SK-N-SH (cell line): ENCODE measurements at regions not wholly inside any gene's neighbourhood (a gene's known extent, or its start where the extent isn't known, plus 50 kb on each side); places are given as distances from the start of the nearest gene placed in this dataset.

ENCODE experiments used
- FOXJ3 ChIP-seq: sonication (generic); formaldehyde crosslinking; IDR thresholded peaks from 2 replicates; pipeline ENCODE4 v1.5.1; 2020; ENCODE audit warnings: mild to moderate bottlenecking, missing genetic modification reagents
- TF ChIP-seq, protein P1 (sequence below): fragments of 200-600 bp; sonication (generic); IDR thresholded peaks from 2 replicates; pipeline ENCODE4 v1.6.1; 2017; ENCODE audit warnings: antibody characterized with exemption, mild to moderate bottlenecking, moderate library complexity

DNA sequence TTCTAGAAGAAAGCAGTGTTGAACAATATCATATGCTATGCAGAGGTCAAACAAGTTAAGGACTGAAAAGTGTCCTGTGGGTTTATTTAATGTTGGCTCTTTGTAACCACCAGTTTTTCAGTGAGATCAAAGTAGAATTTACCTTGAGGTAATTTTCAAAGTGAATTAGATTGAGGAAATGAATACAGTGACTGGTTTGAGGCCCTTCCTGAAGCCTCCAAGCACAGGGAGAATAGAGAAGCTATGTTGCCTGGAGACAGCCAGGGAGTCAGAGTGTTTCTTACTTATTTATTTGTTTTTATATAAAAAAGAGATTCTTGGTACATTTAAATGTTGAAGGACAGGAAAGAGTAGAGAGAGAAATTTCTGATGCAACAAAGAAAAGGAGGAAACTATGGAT, 954.3 kb upstream of the SPRY2 start:
- no peak for TF ChIP-seq FOXJ3 (CRISPR knock-in tag)
- TF ChIP-seq, protein P1, sequence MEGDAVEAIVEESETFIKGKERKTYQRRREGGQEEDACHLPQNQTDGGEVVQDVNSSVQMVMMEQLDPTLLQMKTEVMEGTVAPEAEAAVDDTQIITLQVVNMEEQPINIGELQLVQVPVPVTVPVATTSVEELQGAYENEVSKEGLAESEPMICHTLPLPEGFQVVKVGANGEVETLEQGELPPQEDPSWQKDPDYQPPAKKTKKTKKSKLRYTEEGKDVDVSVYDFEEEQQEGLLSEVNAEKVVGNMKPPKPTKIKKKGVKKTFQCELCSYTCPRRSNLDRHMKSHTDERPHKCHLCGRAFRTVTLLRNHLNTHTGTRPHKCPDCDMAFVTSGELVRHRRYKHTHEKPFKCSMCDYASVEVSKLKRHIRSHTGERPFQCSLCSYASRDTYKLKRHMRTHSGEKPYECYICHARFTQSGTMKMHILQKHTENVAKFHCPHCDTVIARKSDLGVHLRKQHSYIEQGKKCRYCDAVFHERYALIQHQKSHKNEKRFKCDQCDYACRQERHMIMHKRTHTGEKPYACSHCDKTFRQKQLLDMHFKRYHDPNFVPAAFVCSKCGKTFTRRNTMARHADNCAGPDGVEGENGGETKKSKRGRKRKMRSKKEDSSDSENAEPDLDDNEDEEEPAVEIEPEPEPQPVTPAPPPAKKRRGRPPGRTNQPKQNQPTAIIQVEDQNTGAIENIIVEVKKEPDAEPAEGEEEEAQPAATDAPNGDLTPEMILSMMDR, result no peak
